ENCODE measurements at regions not wholly inside any gene's neighbourhood (a gene's known extent, or its start where the extent isn't known, plus 50 kb on each side); places are given as distances from the start of the nearest gene placed in this dataset.

DNA sequence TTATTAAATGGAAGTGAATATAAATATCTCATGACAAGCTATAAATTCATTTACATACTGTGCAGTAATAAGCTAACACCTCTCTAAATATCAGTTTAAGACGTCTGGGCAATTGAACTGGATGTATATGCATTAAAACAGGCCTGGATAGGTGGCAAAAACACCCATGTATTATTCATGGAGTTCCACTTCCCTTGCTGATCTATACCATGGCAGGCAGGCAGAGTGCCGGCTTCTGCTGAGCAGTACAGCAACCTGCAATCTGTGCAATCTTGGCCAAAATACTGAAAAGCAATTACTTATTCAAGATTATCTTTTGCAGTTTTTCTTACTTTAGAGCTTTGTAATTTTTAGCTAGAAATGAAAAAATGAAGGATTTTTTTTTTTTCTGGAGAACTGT is 112.1 kb upstream of the PIEZO2 start:
- peaks cover 0 to 4% (median 0%) of the 10 kb centered on the region in 4 donors for H3K4me1 ChIP-seq (ENCODE audit: control insufficient read depth in 4 of 4, insufficient read depth in 4 of 4, low read length in 3 of 4)
- H3K9ac ChIP-seq (ENCODE audit: low read depth in 1 of 2, low read length in 2 of 2) = no peak overlapping the region
- H3K4me3 ChIP-seq (ENCODE audit: low read depth in 1 of 3, low read length in 3 of 3) = no peak overlapping the region
- DNase-seq (ENCODE audit: low spot score) = no peak
- no peak overlapping the region for H3K27ac ChIP-seq (ENCODE audit: low read depth in 1 of 2, low read length in 2 of 2)
- H3K9me3 ChIP-seq (ENCODE audit: control insufficient read depth in 4 of 4, low read length in 3 of 4) = no peaks in the 10 kb centered on the region
- WGBS = 54% methylated on average over 2 of the region's 2 CpGs
- TF ChIP-seq, protein P1, sequence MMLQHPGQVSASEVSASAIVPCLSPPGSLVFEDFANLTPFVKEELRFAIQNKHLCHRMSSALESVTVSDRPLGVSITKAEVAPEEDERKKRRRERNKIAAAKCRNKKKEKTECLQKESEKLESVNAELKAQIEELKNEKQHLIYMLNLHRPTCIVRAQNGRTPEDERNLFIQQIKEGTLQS (IDR thresholded peaks at IDR 0.05) = no peak
- TF ChIP-seq, protein P2, sequence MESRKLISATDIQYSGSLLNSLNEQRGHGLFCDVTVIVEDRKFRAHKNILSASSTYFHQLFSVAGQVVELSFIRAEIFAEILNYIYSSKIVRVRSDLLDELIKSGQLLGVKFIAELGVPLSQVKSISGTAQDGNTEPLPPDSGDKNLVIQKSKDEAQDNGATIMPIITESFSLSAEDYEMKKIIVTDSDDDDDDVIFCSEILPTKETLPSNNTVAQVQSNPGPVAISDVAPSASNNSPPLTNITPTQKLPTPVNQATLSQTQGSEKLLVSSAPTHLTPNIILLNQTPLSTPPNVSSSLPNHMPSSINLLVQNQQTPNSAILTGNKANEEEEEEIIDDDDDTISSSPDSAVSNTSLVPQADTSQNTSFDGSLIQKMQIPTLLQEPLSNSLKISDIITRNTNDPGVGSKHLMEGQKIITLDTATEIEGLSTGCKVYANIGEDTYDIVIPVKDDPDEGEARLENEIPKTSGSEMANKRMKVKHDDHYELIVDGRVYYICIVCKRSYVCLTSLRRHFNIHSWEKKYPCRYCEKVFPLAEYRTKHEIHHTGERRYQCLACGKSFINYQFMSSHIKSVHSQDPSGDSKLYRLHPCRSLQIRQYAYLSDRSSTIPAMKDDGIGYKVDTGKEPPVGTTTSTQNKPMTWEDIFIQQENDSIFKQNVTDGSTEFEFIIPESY (IDR thresholded peaks at IDR 0.05) = no peak
- no peak for TF ChIP-seq HNF4G (IDR thresholded peaks at IDR 0.05)
- no peak for TF ChIP-seq MAX (IDR thresholded peaks at IDR 0.05)
- no peak for TF ChIP-seq GABPA (IDR thresholded peaks at IDR 0.05 in 1 of 2, conservative IDR thresholded peaks at IDR 0.05 in 1 of 2)
- no peaks in the 10 kb centered on the region for H3K27me3 ChIP-seq (ENCODE audit: control insufficient read depth in 4 of 4, insufficient read depth in 4 of 4, low read length in 3 of 4)
- no peaks in the 10 kb centered on the region for H3K36me3 ChIP-seq (ENCODE audit: control insufficient read depth in 4 of 4, insufficient read depth in 3 of 4, low read depth in 1 of 4, low read length in 3 of 4)

- Histone ChIP-seq H3K4me1 (ENCODE audit: control insufficient read depth in 4 of 4, insufficient read depth in 4 of 4, low read length in 3 of 4) (peaks cover 0 to 4% (median 0%) of the 10 kb centered on the region in 4 donors), H3K4me3 (ENCODE audit: low read depth in 1 of 3, low read length in 3 of 3) (no peak overlapping the region), H3K27ac (ENCODE audit: low read depth in 1 of 2, low read length in 2 of 2) (no peak overlapping the region), H3K36me3 (ENCODE audit: control insufficient read depth in 4 of 4, insufficient read depth in 3 of 4, low read depth in 1 of 4, low read length in 3 of 4) (no peaks in the 10 kb centered on the region), H3K9ac (ENCODE audit: low read depth in 1 of 2, low read length in 2 of 2) (no peak overlapping the region), H3K27me3 (ENCODE audit: control insufficient read depth in 4 of 4, insufficient read depth in 4 of 4, low read length in 3 of 4) (no peaks in the 10 kb centered on the region), H3K9me3 (ENCODE audit: control insufficient read depth in 4 of 4, low read length in 3 of 4) (no peaks in the 10 kb centered on the region)
- no peak for DNase-seq (ENCODE audit: low spot score)
- 74% methylated on average over 3 of the region's 3 CpGs for WGBS
- TF ChIP-seq MAX (IDR thresholded peaks at IDR 0.05) = no peak
- no peak for TF ChIP-seq FOXA2 (IDR thresholded peaks at IDR 0.05)
- TF ChIP-seq, protein P2 (IDR thresholded peaks at IDR 0.05) = no peak
- TF ChIP-seq SP1 (IDR thresholded peaks at IDR 0.05) = no peak
- no peak for TF ChIP-seq HNF4G (IDR thresholded peaks at IDR 0.05)
- no peak for TF ChIP-seq JUND (IDR thresholded peaks at IDR 0.05)
- TF ChIP-seq RXRA (IDR thresholded peaks at IDR 0.05) = no peak
- TF ChIP-seq EGR1 (IDR thresholded peaks at IDR 0.05; ENCODE audit: low read depth in 2 of 2) = no peak
- no peak for TF ChIP-seq NR2F2 (IDR thresholded peaks at IDR 0.05)
- TF ChIP-seq YY1 (IDR thresholded peaks at IDR 0.05) = no peak
- TF ChIP-seq CTCF (IDR thresholded peaks at IDR 0.05; ENCODE audit: low read depth, low read length, missing input control) = no peak
These were observed 111.6 kb upstream of the PIEZO2 start for GRCh38 chr18:11260961-11261461.

All from liver (tissue), 8 donors.